T-cell (primary cell): ENCODE measurements at regions not wholly inside any gene's neighbourhood (a gene's known extent, or its start where the extent isn't known, plus 50 kb on each side); places are given as distances from the start of the nearest gene placed in this dataset.
"Not testable (repeated sequence)": the region's sequence is repeated elsewhere in the genome, so short reads cannot be mapped to it uniquely, and the experiment has no call there.

Experiments used
- ATAC-seq, 4 experiments: fragments of 200-7000 bp in 3 of 4; fragments of 150-1000 bp in 1 of 4; cut with Tn5 transposase; replicated peaks in 1 of 4; 1 replicate in 3 of 4; 2 replicates in 1 of 4; pipeline ENCODE4 v1.10.0; 2021; ENCODE audit warnings: moderate library complexity in 3 of 4, mild to moderate bottlenecking in 2 of 4, moderate number of reproducible peaks in 1 of 4
- CTCF ChIA-PET, 2 donors: fragments of 300-600 bp; sonication (Branson Sonifier 250); formaldehyde crosslinking; loops; one replicate each; lab custom pipeline; 2022; ENCODE audit warnings: antibody characterized with exemption in 2 of 2; lab: Charles Lee
- POLR2A ChIA-PET, 2 donors: fragments of 300-600 bp; sonication (Branson Sonifier 250); formaldehyde crosslinking; loops; one replicate each; lab custom pipeline; 2022; ENCODE audit warnings: antibody characterized with exemption in 2 of 2; lab: Charles Lee
- DNase-seq, 35 experiments: peaks; one replicate each; pipeline versions ENCODE4 v3.0.0 to v3.0.0-alpha.2; 2013 to 2023
- H3K27ac ChIP-seq: one replicate; pipeline ENCODE4 v1.5.1; 2013; ENCODE audit warnings: low read length
- H3K27me3 ChIP-seq, 2 experiments: replicated peaks in 1 of 2; 1 replicate in 1 of 2; 2 replicates in 1 of 2; pipeline versions ENCODE4 v1.6.1 to v1.7.0; 2013; ENCODE audit warnings: low read length in 1 of 2, mixed read lengths in 1 of 2; ENCODE audit not compliant: control insufficient read depth in 2 of 2, insufficient read depth in 2 of 2; ENCODE audit errors: extremely low read depth in 1 of 2
- H3K36me3 ChIP-seq, 2 donors: 1 replicate in 1 of 2; 2 replicates in 1 of 2; pipeline versions ENCODE4 v1.6.1 to v1.7.0; 2013; ENCODE audit warnings: low read length in 1 of 2; ENCODE audit not compliant: control insufficient read depth in 2 of 2, insufficient read depth in 1 of 2; ENCODE audit errors: extremely low read depth in 1 of 2
- H3K4me1 ChIP-seq, 2 experiments: 1 replicate in 1 of 2; 2 replicates in 1 of 2; pipeline versions ENCODE4 v1.6.1 to v1.7.0; 2013; ENCODE audit warnings: low read length in 2 of 2, mixed read lengths in 1 of 2; ENCODE audit not compliant: insufficient read depth in 2 of 2, control insufficient read depth in 1 of 2; ENCODE audit errors: extremely low read depth in 1 of 2
- H3K4me3 ChIP-seq, 2 donors: 1 replicate in 1 of 2; 2 replicates in 1 of 2; pipeline versions ENCODE4 v1.5.1 to v1.7.0; 2013; ENCODE audit warnings: mild to moderate bottlenecking in 2 of 2, low read length in 1 of 2, moderate library complexity in 1 of 2; ENCODE audit not compliant: control insufficient read depth in 1 of 2; ENCODE audit errors: extremely low read depth in 1 of 2
- H3K9me3 ChIP-seq: 2 replicates; pipeline ENCODE4 v1.7.0; 2013
- H3K27ac Mint-ChIP-seq, 2 donors: one replicate each; pipeline ENCODE4 v1.8.0; 2020 to 2021; ENCODE audit warnings: mild to moderate bottlenecking in 2 of 2, mixed read lengths in 2 of 2
- H3K27me3 Mint-ChIP-seq, 2 donors: one replicate each; pipeline ENCODE4 v1.8.0; 2021 to 2022; ENCODE audit warnings: mixed read lengths in 2 of 2
- H3K36me3 Mint-ChIP-seq: one replicate; pipeline ENCODE4 v1.8.0; 2021; ENCODE audit warnings: mixed read lengths
- H3K4me1 Mint-ChIP-seq, 3 donors: one replicate each; pipeline ENCODE4 v1.8.0; 2020 to 2022; ENCODE audit warnings: mixed read lengths in 3 of 3, mild to moderate bottlenecking in 1 of 3
- H3K4me3 Mint-ChIP-seq, 3 donors: one replicate each; pipeline ENCODE4 v1.8.0; 2020 to 2022; ENCODE audit warnings: mild to moderate bottlenecking in 3 of 3, mixed read lengths in 3 of 3, moderate library complexity in 3 of 3
- H3K9me3 Mint-ChIP-seq, 3 donors: one replicate each; pipeline ENCODE4 v1.8.0; 2020 to 2022; ENCODE audit warnings: mixed read lengths in 3 of 3
- WGBS: methylation state at CpG from one replicate; pipeline ENCODE4 v1.1.5; 2013; ENCODE audit warnings: missing lambda C conversion rate; ENCODE audit not compliant: insufficient coverage; 5-methylcytosine and 5-hydroxymethylcytosine counted together

GRCh38 chr1:185541871-185542301, 192.3 kb upstream of the HMCN1 start:
- H3K4me1 Mint-ChIP-seq, result peaks cover 6 to 9% (median 8%) of the 10 kb centered on the region in 3 donors
- ChIA-PET CTCF (interaction anchor here in 1 of 2 donors (0.7 kb wide), 1 partner anchor 228 kb away, joined by 4 read pairs; no protein-coding TSS in a partner anchor), POLR2A (no interaction called here)
- no peak overlapping the region for H3K27ac ChIP-seq
- H3K27me3 ChIP-seq, result no peaks in the 10 kb centered on the region
- no CpG with 5 or more reads among the region's 1 CpG for WGBS
- no peak overlapping the region for H3K4me3 ChIP-seq
- H3K27ac Mint-ChIP-seq, result no peak overlapping the region
- H3K9me3 Mint-ChIP-seq, result peaks cover 0 to 9% (median 0%) of the 10 kb centered on the region in 3 donors
- ATAC-seq (no peak), DNase-seq (no peak)
- H3K4me3 Mint-ChIP-seq, result no peak overlapping the region
- H3K9me3 ChIP-seq, result no peaks in the 10 kb centered on the region
- H3K36me3 Mint-ChIP-seq, result no peaks in the 10 kb centered on the region
- H3K4me1 ChIP-seq, result no peaks in the 10 kb centered on the region
- H3K27me3 Mint-ChIP-seq, result peaks cover 0 to 6% of the 10 kb centered on the region in 2 donors
- no peaks in the 10 kb centered on the region for H3K36me3 ChIP-seq

DNA sequence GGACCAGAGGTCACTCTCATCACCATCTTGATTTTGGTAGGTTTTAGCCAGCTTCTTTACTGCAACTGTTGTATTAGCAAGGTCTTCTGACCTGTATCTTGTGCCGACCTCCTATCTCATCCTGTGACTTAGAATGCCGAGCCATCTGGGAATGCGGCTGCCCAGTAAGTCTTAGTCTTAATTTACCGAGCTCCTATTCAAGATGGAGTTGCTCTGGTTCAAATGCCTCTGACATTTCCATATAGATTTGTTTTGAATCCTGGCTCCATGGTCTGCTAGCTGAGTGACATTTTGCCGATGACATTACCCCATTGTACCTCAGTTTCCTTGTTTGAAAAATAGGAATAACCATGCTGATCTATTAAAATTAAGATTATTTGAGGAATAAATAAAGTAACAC, 193.9 kb upstream of the HMCN1 start:
- Histone ChIP-seq H3K4me3 (no peak overlapping the region), H3K27ac (no peak overlapping the region), H3K4me1 (no peaks in the 10 kb centered on the region), H3K27me3 (no peaks in the 10 kb centered on the region), H3K36me3 (no peaks in the 10 kb centered on the region), H3K9me3 (no peaks in the 10 kb centered on the region)
- 95% methylated on average over 3 of the region's 5 CpGs for WGBS
- H3K27ac Mint-ChIP-seq, result no peak overlapping the region
- no peak for DNase-seq
- ChIA-PET CTCF (interaction anchor here in 1 of 2 donors (0.6 to 1.9 kb wide), 2 partner anchors 55 to 85 kb away, joined by 3 to 4 read pairs; no protein-coding TSS in a partner anchor), POLR2A (no interaction called here)
- peaks cover 2 to 8% of the 10 kb centered on the region in 2 donors for H3K27me3 Mint-ChIP-seq
- H3K9me3 Mint-ChIP-seq, result peaks cover 0 to 5% (median 0%) of the 10 kb centered on the region in 3 donors
- no peak for ATAC-seq
- no peak overlapping the region for H3K4me3 Mint-ChIP-seq
- H3K4me1 Mint-ChIP-seq, result peaks cover 6 to 9% (median 8%) of the 10 kb centered on the region in 3 donors
- no peaks in the 10 kb centered on the region for H3K36me3 Mint-ChIP-seq

DNA sequence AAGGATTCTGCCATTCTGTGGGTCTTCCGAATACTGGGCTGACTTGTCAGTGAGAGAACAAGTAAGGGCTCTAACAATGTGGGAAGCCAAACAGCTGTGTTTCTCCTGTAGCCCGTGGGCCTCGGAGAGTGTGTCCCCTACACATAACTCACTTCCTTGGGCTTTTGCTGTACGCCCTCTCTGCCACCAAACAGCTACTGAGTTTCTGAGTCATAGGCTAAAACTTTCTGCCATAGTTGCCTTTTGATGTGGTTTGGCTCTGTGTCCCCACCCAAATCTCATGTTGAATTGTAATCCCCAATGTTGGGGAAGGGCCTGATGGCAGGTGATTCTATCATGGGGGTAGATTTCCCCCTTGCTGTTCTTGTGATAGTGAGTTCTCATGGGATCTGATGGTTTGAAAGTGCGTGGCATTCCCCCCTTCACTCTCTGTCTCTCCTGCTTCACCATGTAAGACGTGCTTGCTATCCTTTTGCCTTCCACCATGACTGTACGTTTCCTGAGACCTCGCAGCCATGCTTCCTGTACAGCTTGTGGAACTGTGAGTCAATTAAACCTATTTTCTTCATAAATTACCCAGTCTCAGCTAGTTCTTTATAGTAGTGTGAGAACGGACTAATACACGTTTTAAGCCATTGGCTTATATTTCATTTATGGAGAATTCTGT, 194.8 kb upstream of the HMCN1 start:
- Mint-ChIP-seq H3K9me3 (peaks cover 0 to 5% (median 0%) of the 10 kb centered on the region in 3 donors), H3K4me3 (no peak overlapping the region), H3K27ac (peak overlapping the region in 1 of 2 donors; percentile 30), H3K4me1 (peaks cover 6 to 9% (median 8%) of the 10 kb centered on the region in 3 donors), H3K27me3 (peaks cover 2 to 8% of the 10 kb centered on the region in 2 donors), H3K36me3 (no peaks in the 10 kb centered on the region)
- H3K4me3 ChIP-seq, result no peak overlapping the region
- ATAC-seq (peak in 1 of 4 experiments; percentile 52), DNase-seq (no peak)
- ChIA-PET CTCF (interaction anchor here in 1 of 2 donors (1.9 kb wide), 1 partner anchor 56 kb away, joined by 4 read pairs; no protein-coding TSS in a partner anchor), POLR2A (no interaction called here)
- H3K4me1 ChIP-seq, result no peaks in the 10 kb centered on the region
- no peaks in the 10 kb centered on the region for H3K9me3 ChIP-seq
- H3K36me3 ChIP-seq, result no peaks in the 10 kb centered on the region
- H3K27me3 ChIP-seq, result no peaks in the 10 kb centered on the region
- H3K27ac ChIP-seq, result no peak overlapping the region
- WGBS, result 93% methylated on average over 3 of the region's 10 CpGs

GRCh38 chr1:185538309-185538898, 195.8 kb upstream of the HMCN1 start:
- CTCF ChIA-PET, POLR2A ChIA-PET, H3K4me3 ChIP-seq, DNase-seq, H3K4me1 Mint-ChIP-seq, H3K36me3 Mint-ChIP-seq, H3K27ac Mint-ChIP-seq, H3K27ac ChIP-seq, H3K4me3 Mint-ChIP-seq, H3K9me3 Mint-ChIP-seq, H3K27me3 Mint-ChIP-seq, ATAC-seq, H3K4me1 ChIP-seq, H3K36me3 ChIP-seq, H3K27me3 ChIP-seq, H3K9me3 ChIP-seq: not testable (repeated sequence)
- WGBS, result 100% methylated on average over 2 of the region's 16 CpGs

DNA sequence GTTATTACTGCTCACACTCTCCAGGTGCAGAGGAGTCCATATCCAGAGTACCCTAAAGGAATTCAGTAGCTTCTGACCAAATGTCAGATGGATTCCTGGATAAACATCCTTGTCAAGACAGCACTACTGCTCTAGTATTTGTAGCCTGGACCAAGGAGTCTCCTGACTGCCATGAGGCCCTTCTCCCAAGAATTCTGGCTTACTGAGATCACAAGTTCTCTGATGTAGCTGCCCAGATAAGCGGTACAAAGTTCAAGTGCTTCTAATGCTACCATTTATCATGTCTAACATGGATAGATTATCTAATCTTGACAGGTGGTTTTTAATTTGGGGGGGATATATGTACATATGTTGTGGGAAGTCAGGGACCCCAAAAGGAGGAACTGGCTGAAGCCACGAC, 196.6 kb upstream of the HMCN1 start:
- Histone ChIP-seq H3K4me1 (no peaks in the 10 kb centered on the region), H3K9me3 (no peaks in the 10 kb centered on the region), H3K36me3 (no peaks in the 10 kb centered on the region), H3K27ac (no peak overlapping the region), H3K4me3 (no peak overlapping the region), H3K27me3 (no peaks in the 10 kb centered on the region)
- no peak overlapping the region for H3K27ac Mint-ChIP-seq
- peaks cover 2 to 8% of the 10 kb centered on the region in 2 donors for H3K27me3 Mint-ChIP-seq
- DNase-seq (no peak), ATAC-seq (no peak)
- H3K4me3 Mint-ChIP-seq, result no peak overlapping the region
- ChIA-PET CTCF (no interaction called here), POLR2A (interaction anchor here in 1 of 2 donors (0.5 to 0.6 kb wide), 2 partner anchors 22 to 61 kb away, joined by 3 to 4 read pairs; no protein-coding TSS in a partner anchor)
- peaks cover 0 to 5% (median 0%) of the 10 kb centered on the region in 3 donors for H3K9me3 Mint-ChIP-seq
- no peaks in the 10 kb centered on the region for H3K36me3 Mint-ChIP-seq
- no CpG with 5 or more reads among the region's 2 CpGs for WGBS
- peaks cover 6 to 9% (median 8%) of the 10 kb centered on the region in 3 donors for H3K4me1 Mint-ChIP-seq

DNA sequence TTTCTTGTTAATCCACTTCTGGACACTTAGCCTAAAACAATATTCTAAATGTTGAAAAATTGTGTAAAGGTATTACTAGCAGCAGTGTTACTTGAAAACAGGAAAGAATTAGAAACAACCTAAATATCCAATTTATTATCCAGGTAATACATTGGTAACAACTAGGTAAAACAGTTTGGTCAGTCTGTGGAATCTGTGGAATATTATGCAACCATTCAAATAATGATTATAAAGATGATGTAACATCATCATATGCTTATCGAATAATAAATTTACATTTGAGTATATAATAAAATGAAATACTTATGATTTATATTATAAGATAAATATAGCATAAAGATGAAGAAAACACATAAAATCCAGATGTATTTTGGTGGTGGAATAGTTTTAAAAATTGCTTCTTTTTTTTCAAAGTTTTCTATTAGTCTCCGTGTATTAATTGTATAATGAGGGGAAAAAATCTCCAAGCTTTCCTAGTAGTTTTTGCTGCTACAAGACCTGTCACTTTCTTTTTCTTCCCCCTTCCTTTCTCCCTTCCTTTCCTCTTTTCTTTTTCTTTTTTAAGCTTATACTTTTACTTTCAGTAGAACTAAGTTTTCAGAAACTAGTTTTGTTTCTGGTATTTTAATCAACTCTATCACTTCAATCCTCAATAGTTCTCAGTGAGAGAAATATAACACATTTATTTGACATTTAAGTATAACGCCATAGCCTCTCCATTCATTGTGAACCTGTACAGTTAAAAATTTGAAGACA, 197.8 kb upstream of the HMCN1 start:
- Histone ChIP-seq H3K36me3 (no peaks in the 10 kb centered on the region), H3K9me3 (no peaks in the 10 kb centered on the region), H3K27ac (no peak overlapping the region), H3K4me1 (no peaks in the 10 kb centered on the region), H3K4me3 (no peak overlapping the region), H3K27me3 (no peaks in the 10 kb centered on the region)
- DNase-seq, result no peak
- no peaks in the 10 kb centered on the region for H3K36me3 Mint-ChIP-seq
- peaks cover 0 to 5% (median 0%) of the 10 kb centered on the region in 3 donors for H3K9me3 Mint-ChIP-seq
- no peak overlapping the region for H3K4me3 Mint-ChIP-seq
- H3K4me1 Mint-ChIP-seq, result peaks cover 6 to 9% (median 8%) of the 10 kb centered on the region in 3 donors
- WGBS, result no CpG with 5 or more reads among the region's 3 CpGs
- POLR2A ChIA-PET, result interaction anchor here (0.6 to 0.7 kb wide), 2 partner anchors 36 to 38 kb away, joined by 3 read pairs; no protein-coding TSS in a partner anchor
- CTCF ChIA-PET, result interaction anchor here in 1 of 2 donors (1.5 kb wide), 1 partner anchor 9 kb away, joined by 7 read pairs; no protein-coding TSS in a partner anchor
- H3K27ac Mint-ChIP-seq, result peak overlapping the region in 1 of 2 donors; percentile 36
- peaks cover 2 to 8% of the 10 kb centered on the region in 2 donors for H3K27me3 Mint-ChIP-seq
- no peak for ATAC-seq
